Neural cell (in vitro differentiated cells): ENCODE measurements at regions not wholly inside any gene's neighbourhood (a gene's known extent, or its start where the extent isn't known, plus 50 kb on each side); places are given as distances from the start of the nearest gene placed in this dataset.

Experiments
- H2AFZ ChIP-seq: fragments of 200-600, 300-800 bp; sonication (generic), shearing (Covaris generic); 2 replicates; pipeline ENCODE4 v1.6.0; 2014; ENCODE audit warnings: low read depth, mild to moderate bottlenecking, antibody characterized with exemption, low read length, moderate library complexity
- H3F3A ChIP-seq: fragments of 200-600 bp; shearing (Covaris generic); 2 replicates; pipeline ENCODE4 v1.6.1; 2016; ENCODE audit warnings: mild to moderate bottlenecking, moderate library complexity, mixed read lengths, antibody characterized with exemption, low read length; ENCODE audit not compliant: insufficient read depth, poor library complexity, severe bottlenecking
- H3K27ac ChIP-seq: fragments of 200-600, 300-800 bp; sonication (generic), shearing (Covaris generic); 2 replicates; pipeline ENCODE4 v1.5.1; 2014; ENCODE audit warnings: mild to moderate bottlenecking, low read length, moderate library complexity
- H3K27me3 ChIP-seq: fragments of 300-800, 200-600 bp; sonication (generic), shearing (Covaris generic); 2 replicates; pipeline ENCODE4 v1.6.0; 2014; ENCODE audit warnings: mild to moderate bottlenecking, low read depth, low read length, moderate library complexity; ENCODE audit not compliant: insufficient read depth
- H3K36me3 ChIP-seq: fragments of 300-800, 200-600 bp; sonication (generic), shearing (Covaris generic); 2 replicates; pipeline ENCODE4 v1.5.1; 2014; ENCODE audit warnings: mild to moderate bottlenecking, antibody characterized with exemption, low read length, moderate library complexity; ENCODE audit not compliant: insufficient read depth
- H3K4me2 ChIP-seq: fragments of 300-800, 200-600 bp; sonication (generic), shearing (Covaris generic); 2 replicates; pipeline ENCODE4 v1.6.0; 2014; ENCODE audit warnings: mild to moderate bottlenecking, low read length
- H3K4me3 ChIP-seq: fragments of 300-800, 200-600 bp; sonication (generic), shearing (Covaris generic); 2 replicates; pipeline ENCODE4 v1.5.1; 2014; ENCODE audit warnings: mild to moderate bottlenecking, low read length, moderate library complexity
- H3K79me2 ChIP-seq: fragments of 200-600 bp; shearing (Covaris generic); replicated peaks from 2 replicates; pipeline ENCODE4 v1.6.0; 2014; ENCODE audit warnings: mild to moderate bottlenecking, low read length, moderate library complexity; ENCODE audit not compliant: insufficient read depth
- H3K9ac ChIP-seq: fragments of 300-800, 200-600 bp; sonication (generic), shearing (Covaris generic); 2 replicates; pipeline ENCODE4 v1.6.1; 2016; ENCODE audit warnings: mild to moderate bottlenecking, low read length, mixed read lengths
- H3K9me2 ChIP-seq: fragments of 200-600 bp; shearing (Covaris generic); 2 replicates; pipeline ENCODE4 v1.6.1; 2016; ENCODE audit warnings: mild to moderate bottlenecking, low read length, mixed read lengths; ENCODE audit not compliant: insufficient read depth
- H3K9me3 ChIP-seq: fragments of 200-600, 300-800 bp; sonication (generic), shearing (Covaris generic); 2 replicates; pipeline ENCODE4 v1.6.1; 2016; ENCODE audit warnings: mild to moderate bottlenecking, mixed run types, low read length, moderate library complexity, mixed read lengths
- H4K20me1 ChIP-seq: fragments of 200-600 bp; shearing (Covaris generic); 2 replicates; pipeline ENCODE4 v1.6.1; 2016; ENCODE audit warnings: mild to moderate bottlenecking, mixed run types; ENCODE audit not compliant: insufficient read depth
- EP300 ChIP-seq: fragments of 450-650 bp; conservative IDR thresholded peaks from 2 replicates; pipeline ENCODE4 v1.6.1; 2014; ENCODE audit warnings: antibody characterized with exemption, mild to moderate bottlenecking, moderate library complexity; ENCODE audit not compliant: poor library complexity, severe bottlenecking
- EZH2 ChIP-seq: fragments of 200-600, 300-800 bp; shearing (Covaris generic), sonication (generic); IDR thresholded peaks from 2 replicates; pipeline ENCODE4 v1.6.1; 2014; ENCODE audit warnings: antibody characterized with exemption, low read length, borderline replicate concordance, mild to moderate bottlenecking; ENCODE audit not compliant: insufficient read depth, poor library complexity, severe bottlenecking
- MXI1 ChIP-seq: fragments of 450-650 bp; conservative IDR thresholded peaks from 2 replicates; pipeline ENCODE4 v1.6.1; 2014; ENCODE audit warnings: antibody characterized with exemption, mild to moderate bottlenecking; ENCODE audit not compliant: poor library complexity, severe bottlenecking
- POLR2AphosphoS5 ChIP-seq: IDR thresholded peaks from 2 replicates; pipeline ENCODE4 v1.6.1; 2012
- RAD21 ChIP-seq: fragments of 450-650 bp; conservative IDR thresholded peaks from 2 replicates; pipeline ENCODE4 v1.6.1; 2014; ENCODE audit warnings: antibody characterized with exemption, mild to moderate bottlenecking, moderate library complexity
- SMC3 ChIP-seq: fragments of 450-650 bp; conservative IDR thresholded peaks from 2 replicates; pipeline ENCODE4 v1.6.1; 2014; ENCODE audit warnings: antibody characterized with exemption, mild to moderate bottlenecking, moderate library complexity; ENCODE audit not compliant: poor library complexity
- TAF1 ChIP-seq: IDR thresholded peaks from 2 replicates; pipeline ENCODE4 v1.6.1; 2012; ENCODE audit warnings: low read depth
- TF ChIP-seq, protein P1 (sequence below): IDR thresholded peaks from 2 replicates; pipeline ENCODE4 v1.6.1; 2012; ENCODE audit warnings: borderline replicate concordance
- TF ChIP-seq, protein P2 (sequence below): fragments of 450-650 bp; IDR thresholded peaks from 2 replicates; pipeline ENCODE4 v1.5.1; 2014; ENCODE audit warnings: antibody characterized with exemption, mild to moderate bottlenecking, moderate library complexity; ENCODE audit not compliant: poor library complexity, severe bottlenecking

- H3K9me2 ChIP-seq = no peaks in the 10 kb centered on the region
- H3K36me3 ChIP-seq = no peaks in the 10 kb centered on the region
- TF ChIP-seq MXI1 (no peak), RAD21 (no peak), SMC3 (no peak), TAF1 (no peak), EP300 (no peak), EZH2 (no peak), POLR2AphosphoS5 (no peak)
- TF ChIP-seq, protein P1, sequence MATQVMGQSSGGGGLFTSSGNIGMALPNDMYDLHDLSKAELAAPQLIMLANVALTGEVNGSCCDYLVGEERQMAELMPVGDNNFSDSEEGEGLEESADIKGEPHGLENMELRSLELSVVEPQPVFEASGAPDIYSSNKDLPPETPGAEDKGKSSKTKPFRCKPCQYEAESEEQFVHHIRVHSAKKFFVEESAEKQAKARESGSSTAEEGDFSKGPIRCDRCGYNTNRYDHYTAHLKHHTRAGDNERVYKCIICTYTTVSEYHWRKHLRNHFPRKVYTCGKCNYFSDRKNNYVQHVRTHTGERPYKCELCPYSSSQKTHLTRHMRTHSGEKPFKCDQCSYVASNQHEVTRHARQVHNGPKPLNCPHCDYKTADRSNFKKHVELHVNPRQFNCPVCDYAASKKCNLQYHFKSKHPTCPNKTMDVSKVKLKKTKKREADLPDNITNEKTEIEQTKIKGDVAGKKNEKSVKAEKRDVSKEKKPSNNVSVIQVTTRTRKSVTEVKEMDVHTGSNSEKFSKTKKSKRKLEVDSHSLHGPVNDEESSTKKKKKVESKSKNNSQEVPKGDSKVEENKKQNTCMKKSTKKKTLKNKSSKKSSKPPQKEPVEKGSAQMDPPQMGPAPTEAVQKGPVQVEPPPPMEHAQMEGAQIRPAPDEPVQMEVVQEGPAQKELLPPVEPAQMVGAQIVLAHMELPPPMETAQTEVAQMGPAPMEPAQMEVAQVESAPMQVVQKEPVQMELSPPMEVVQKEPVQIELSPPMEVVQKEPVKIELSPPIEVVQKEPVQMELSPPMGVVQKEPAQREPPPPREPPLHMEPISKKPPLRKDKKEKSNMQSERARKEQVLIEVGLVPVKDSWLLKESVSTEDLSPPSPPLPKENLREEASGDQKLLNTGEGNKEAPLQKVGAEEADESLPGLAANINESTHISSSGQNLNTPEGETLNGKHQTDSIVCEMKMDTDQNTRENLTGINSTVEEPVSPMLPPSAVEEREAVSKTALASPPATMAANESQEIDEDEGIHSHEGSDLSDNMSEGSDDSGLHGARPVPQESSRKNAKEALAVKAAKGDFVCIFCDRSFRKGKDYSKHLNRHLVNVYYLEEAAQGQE = no peak
- TF ChIP-seq, protein P2, sequence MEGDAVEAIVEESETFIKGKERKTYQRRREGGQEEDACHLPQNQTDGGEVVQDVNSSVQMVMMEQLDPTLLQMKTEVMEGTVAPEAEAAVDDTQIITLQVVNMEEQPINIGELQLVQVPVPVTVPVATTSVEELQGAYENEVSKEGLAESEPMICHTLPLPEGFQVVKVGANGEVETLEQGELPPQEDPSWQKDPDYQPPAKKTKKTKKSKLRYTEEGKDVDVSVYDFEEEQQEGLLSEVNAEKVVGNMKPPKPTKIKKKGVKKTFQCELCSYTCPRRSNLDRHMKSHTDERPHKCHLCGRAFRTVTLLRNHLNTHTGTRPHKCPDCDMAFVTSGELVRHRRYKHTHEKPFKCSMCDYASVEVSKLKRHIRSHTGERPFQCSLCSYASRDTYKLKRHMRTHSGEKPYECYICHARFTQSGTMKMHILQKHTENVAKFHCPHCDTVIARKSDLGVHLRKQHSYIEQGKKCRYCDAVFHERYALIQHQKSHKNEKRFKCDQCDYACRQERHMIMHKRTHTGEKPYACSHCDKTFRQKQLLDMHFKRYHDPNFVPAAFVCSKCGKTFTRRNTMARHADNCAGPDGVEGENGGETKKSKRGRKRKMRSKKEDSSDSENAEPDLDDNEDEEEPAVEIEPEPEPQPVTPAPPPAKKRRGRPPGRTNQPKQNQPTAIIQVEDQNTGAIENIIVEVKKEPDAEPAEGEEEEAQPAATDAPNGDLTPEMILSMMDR = no peak
- H3K9ac ChIP-seq = no peak overlapping the region
- no peak overlapping the region for H3K27ac ChIP-seq
- no peaks in the 10 kb centered on the region for H4K20me1 ChIP-seq
- no peak overlapping the region for H3K4me3 ChIP-seq
- no peaks in the 10 kb centered on the region for H3K9me3 ChIP-seq
- H3K79me2 ChIP-seq = no peaks in the 10 kb centered on the region
- H3K4me2 ChIP-seq = no peak overlapping the region
- no peak overlapping the region for H2AFZ ChIP-seq
- no peaks in the 10 kb centered on the region for H3F3A ChIP-seq
- no peaks in the 10 kb centered on the region for H3K27me3 ChIP-seq
These were observed 143.2 kb upstream of the LIPC start for GRCh38 chr15:58288592-58288991.

DNA sequence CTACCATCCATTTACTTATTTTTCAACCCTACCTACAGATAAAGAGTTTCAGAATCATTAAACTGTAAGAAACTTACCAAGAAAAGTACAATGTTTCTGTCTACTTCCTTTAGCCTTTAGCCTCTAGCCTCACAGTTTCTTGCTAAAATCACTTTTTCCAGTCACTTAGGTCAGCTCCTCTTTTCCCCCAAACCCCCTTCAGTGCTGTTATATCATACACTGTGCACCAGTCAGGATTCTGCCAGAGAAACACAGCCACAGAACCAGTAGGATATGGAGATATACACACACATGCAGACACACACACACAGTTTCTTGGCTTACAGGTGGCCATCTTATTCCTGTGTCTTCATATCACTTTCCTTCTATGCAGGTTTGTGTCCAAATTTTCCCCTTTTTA, 139.9 kb upstream of the LIPC start:
- Histone ChIP-seq H3K4me3 (no peak overlapping the region), H3K9me2 (no peaks in the 10 kb centered on the region), H3K27ac (no peak overlapping the region), H3K36me3 (no peaks in the 10 kb centered on the region), H3K9ac (no peak overlapping the region), H3K27me3 (no peaks in the 10 kb centered on the region), H3K4me2 (no peak overlapping the region), H3F3A (no peaks in the 10 kb centered on the region), H3K9me3 (no peaks in the 10 kb centered on the region), H2AFZ (no peak overlapping the region), H3K79me2 (no peaks in the 10 kb centered on the region), H4K20me1 (no peaks in the 10 kb centered on the region)
- TF ChIP-seq EZH2 (no peak), SMC3 (no peak), POLR2AphosphoS5 (no peak), MXI1 (no peak), RAD21 (no peak), TAF1 (no peak), EP300 (no peak)
- TF ChIP-seq, protein P1 = no peak
- TF ChIP-seq, protein P2 = no peak
